Fibroblast of upper back skin (primary cell): ENCODE measurements at regions not wholly inside any gene's neighbourhood (a gene's known extent, or its start where the extent isn't known, plus 50 kb on each side); places are given as distances from the start of the nearest gene placed in this dataset.
"Not testable (repeated sequence)": the region's sequence is repeated elsewhere in the genome, so short reads cannot be mapped to it uniquely, and the experiment has no call there.

Experiments used
- DNase-seq: peaks from one replicate; pipeline ENCODE4 v3.0.0-alpha.2; 2013

- DNase-seq = not testable (repeated sequence)
Measured at GRCh38 chr4:27075603-27076002, 215.0 kb downstream of the STIM2 start.

GRCh38 chr4:27078934-27079455 lies 218.4 kb downstream of the STIM2 start:
- DNase-seq = no peak

DNA sequence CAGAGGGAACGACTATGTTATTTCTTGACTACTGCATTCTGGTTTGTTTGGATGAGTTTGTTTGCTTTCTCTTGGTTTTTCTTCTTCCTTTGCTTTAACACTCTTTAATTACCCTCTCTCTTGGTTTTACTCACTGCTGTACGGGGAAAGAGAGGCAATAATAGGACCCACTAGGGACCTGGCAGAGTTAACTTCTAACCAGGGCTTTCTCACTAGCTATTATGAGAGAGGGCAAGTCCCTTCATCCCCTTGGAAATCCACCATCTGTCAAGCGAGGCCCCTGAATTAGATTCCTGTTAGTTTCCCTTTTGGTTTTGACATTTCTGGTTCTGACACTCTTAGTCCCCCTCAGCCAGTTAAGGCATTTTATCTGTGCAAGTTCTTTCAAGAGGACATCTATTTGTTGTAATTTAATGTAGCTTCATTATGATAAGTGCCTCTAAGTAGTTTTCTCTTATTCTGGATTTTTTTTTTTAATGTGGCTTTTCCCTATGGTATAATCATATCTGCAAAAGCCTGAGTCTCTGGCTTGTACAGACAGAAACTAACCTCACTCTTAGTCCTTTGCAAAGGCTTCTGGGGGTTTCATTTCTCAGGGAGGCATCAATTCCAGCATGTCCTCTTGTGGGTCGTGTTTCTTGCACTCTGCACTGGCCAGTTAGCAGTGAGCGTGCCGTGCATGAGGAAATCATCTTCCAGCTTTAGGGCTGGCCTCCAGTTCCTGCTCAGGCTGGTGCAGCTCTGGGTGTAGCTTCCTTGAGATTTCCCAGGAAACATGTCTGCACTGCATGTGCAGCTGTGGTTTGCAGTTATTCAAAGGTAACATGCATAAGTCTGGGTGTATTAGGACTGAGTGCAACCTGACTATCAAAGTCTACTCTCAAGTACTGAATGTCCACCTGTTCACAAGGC lies 221.3 kb downstream of the STIM2 start:
- no peak for DNase-seq

GRCh38 chr4:27082776-27083175 lies 222.1 kb downstream of the STIM2 start:
- DNase-seq = no peak

- DNase-seq = peak; percentile 11
Measured at GRCh38 chr4:27084685-27085361, 224.2 kb downstream of the STIM2 start.

GRCh38 chr4:27085396-27085795 lies 224.8 kb downstream of the STIM2 start:
- no peak for DNase-seq

GRCh38 chr4:27087306-27088045 lies 226.8 kb downstream of the STIM2 start:
- no peak for DNase-seq

DNA sequence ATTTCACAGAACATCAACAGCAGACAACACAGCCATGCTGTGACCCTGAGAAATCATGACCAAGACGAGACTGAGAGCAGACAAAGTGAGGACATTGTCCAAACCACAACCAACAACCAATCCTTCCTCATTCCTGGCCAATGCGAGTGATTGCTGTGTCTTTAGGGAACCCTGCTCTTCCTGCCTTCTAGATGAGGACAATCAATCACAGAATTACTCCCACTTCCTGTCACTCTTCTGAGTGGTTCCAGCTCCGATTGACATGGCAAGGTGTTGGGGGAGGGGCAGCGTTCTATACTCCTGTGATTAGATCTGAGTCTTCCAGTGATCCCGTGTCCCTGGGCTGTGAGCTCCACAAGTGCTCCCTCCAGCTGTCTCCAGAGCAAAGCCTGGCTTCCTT lies 227.8 kb downstream of the STIM2 start:
- no peak for DNase-seq

DNA sequence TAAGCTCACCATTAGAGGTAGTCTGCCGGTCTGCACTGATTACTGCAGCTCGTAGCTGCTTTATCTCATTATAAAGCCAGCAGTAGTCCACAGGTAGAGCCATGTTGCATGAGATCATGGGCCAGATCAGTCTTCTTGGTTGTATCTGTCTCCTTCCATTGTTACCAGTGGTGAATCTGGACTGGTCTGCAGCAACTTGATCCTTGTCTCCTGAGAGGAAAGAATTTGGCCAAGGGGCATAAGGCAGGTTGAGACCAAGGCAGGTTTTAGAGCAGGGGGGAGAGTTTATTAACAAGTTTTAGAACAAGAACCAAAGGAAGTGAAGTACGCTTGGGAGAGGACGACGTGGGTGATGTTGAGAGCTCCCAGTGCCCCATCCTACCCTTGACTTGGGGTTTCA lies 228.5 kb downstream of the STIM2 start:
- DNase-seq = no peak

- no peak for DNase-seq
Measured at GRCh38 chr4:27090406-27090805, 229.8 kb downstream of the STIM2 start.

- no peak for DNase-seq
Measured at GRCh38 chr4:27094224-27094623, 233.6 kb downstream of the STIM2 start.

- peak; percentile 42 for DNase-seq
Measured at GRCh38 chr4:27094783-27095182, 234.1 kb downstream of the STIM2 start.

- no peak for DNase-seq
Measured at GRCh38 chr4:27096142-27096824, 235.6 kb downstream of the STIM2 start.

GRCh38 chr4:27098034-27098433 lies 237.4 kb downstream of the STIM2 start:
- no peak for DNase-seq

DNA sequence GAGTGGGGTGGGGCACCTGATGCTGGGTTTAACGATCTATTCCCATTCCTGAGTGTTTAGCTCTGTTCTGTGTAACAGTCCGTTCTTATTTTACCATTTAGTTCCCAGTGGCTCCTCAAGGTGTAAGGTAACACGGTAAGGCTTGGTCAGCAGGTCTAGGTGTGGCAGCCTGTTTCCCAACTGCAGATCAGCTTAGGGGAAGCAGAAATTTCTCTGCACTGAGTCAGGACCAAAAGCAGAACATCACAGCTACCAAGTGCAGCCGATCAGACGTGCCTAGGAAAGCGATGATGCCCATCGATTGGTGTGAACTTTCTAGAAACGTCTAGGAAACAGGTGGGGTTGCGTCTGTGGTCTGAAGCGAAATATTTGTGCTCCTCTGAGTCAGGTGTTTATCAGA lies 240.1 kb downstream of the STIM2 start:
- no peak for DNase-seq

DNA sequence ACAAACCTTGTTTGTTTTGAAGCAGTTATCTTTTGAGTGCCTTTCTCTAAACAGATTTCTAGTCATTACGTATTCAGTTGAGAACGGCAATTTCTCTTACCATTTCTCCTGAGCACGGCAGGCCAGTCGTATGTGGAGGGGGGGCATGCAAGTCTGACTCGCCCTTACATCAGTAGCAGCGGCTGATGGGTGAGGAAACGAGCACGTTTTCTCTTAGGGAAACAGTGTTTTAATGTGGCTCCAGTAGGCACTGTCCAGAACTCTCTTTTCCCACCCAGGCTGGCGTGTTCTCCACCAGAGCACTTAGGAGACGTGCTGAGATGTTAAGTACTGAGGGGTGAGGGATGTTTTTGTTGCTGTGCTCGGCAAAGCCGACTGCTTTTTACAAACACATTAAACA lies 240.5 kb downstream of the STIM2 start:
- peak; percentile 9 for DNase-seq

DNA sequence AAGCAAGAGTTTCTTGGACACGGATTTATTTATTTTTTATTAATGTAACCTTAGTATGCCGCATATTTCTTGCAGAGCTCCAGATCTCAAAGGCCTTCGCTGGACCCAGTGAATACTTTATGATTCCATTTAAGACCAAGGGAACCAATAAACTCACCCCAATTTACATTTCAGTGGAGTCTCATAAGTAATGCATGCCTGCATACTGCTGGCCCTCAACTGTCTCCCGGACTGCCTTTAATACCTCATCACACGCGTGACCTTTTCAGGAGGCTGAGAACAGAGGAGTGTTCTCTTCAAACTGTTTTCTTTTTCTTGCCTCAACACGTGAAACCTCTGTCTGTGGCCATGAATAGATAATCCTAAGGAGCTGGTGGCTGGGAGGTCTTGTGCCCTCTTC lies 240.9 kb downstream of the STIM2 start:
- no peak for DNase-seq

- DNase-seq = no peak
Measured at GRCh38 chr4:27111627-27112026, 251.0 kb downstream of the STIM2 start.

DNA sequence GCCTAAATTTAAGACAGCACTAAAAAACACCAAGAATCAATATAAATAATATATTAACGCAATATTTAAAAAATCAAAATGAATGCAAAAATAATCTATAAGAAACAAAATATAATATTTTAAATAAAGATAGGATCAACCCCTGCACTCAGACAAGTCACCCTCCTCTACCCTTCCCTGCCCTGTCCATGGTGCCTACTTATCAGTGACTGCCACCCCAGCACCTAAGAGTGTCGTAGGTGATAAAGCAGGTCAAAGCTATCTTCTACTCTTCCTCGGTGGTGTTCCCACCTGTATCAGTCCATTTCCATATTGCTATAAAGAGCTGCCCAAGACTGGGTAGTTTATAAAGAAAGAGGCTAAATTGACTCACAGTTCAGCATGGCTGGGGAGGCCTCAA lies 251.9 kb downstream of the STIM2 start:
- DNase-seq = no peak

DNA sequence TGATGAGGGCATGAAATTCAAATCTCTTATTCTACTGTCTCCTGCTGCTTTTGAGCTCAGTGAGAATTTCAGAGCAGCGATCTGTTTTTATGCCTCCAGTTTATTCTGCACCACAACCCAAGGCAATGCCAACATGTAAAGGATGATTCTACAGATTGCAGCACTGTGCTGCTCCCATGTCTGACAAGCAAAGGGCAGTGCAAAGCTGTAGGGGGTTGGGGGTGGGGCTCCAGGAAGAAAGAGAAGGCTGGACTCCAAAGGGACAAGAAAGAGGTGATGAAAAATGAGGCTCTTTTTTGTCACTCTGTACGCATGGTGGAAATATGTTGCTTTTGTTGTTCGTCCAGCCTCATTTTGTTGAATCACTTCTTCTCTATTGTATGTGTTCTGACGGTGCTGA lies 254.6 kb downstream of the STIM2 start:
- DNase-seq = no peak

DNA sequence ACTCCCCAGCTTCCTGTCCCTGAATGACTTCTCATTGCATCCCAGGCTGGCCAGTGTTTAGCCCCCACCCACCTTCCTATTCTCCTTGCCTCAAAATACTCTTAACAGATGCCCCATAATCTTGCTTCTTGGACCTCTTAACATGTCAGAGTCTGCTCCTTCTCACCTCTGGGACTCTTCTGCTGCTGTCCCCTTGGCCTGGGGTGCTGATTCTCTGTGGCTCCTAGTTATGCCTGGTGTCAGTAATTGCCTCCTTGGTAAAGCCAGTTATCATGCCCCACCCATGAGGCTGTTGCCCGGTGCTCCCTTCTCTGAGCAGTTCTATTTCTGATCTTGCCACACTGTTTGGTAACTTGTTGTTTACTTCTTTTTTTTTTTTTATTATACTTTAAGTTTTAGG lies 256.8 kb downstream of the STIM2 start:
- DNase-seq = no peak

DNA sequence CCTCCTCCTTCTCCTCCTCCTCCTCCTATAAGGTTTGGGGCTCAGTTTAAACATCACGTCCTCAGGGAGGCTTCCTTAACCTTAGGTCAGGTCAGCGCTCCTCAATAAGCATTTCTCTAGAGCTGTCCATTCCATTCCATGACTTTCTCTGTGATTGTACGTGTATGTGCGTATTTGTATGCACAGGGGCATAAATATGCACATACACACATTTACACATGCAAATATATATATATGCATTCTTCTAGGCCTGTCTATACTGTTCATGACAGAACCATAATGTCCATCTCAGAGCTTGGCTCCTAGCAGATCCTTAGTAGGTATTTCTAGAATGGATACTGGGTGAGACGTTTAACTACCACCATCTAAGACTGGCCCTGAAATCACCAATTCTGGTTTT lies 258.6 kb downstream of the STIM2 start:
- DNase-seq = no peak

GRCh38 chr4:27121830-27122229 lies 261.2 kb downstream of the STIM2 start:
- no peak for DNase-seq
